ENCODE measurements at regions not wholly inside any gene's neighbourhood (a gene's known extent, or its start where the extent isn't known, plus 50 kb on each side); places are given as distances from the start of the nearest gene placed in this dataset.

- no peaks in the 10 kb centered on the region for H3K27me3 ChIP-seq (ENCODE audit: insufficient read depth, low read length)
- ChIA-PET RAD21 (ENCODE audit: low non-redundant PET in 1 of 2, low total read pairs in 2 of 2, uncharacterized antibody in 2 of 2, unreplicated experiment in 2 of 2) (no interaction called here), POLR2A (no interaction called here), CTCF (no interaction called here)
- H3K4me2 ChIP-seq (ENCODE audit: low read length), result no peak overlapping the region
- H3K79me2 ChIP-seq (ENCODE audit: insufficient read depth, low read length), result no peaks in the 10 kb centered on the region
- H3K36me3 ChIP-seq (ENCODE audit: control insufficient read depth in 1 of 2, insufficient read depth in 2 of 2, low read length in 2 of 2), result no peaks in the 10 kb centered on the region
- DNase-seq (ENCODE audit: low read depth, low spot score) (no peak), ATAC-seq (no peak)
- H3K4me1 ChIP-seq (ENCODE audit: control insufficient read depth in 1 of 2, insufficient read depth in 2 of 2, low read length in 2 of 2), result no peaks in the 10 kb centered on the region
- no peaks in the 10 kb centered on the region for H4K20me1 ChIP-seq (ENCODE audit: insufficient read depth)
- no peak overlapping the region for H2AFZ ChIP-seq (ENCODE audit: low read depth, low read length, poor library complexity, severe bottlenecking)
- no peak overlapping the region for H3K4me3 ChIP-seq (replicated peaks in 1 of 2; ENCODE audit: low read depth in 1 of 2, low read length in 2 of 2)
- no TSS peak for BruUV-seq (replicated peaks)
- peaks cover 4 to 8% of the 10 kb centered on the region in 2 experiments; a peak in 1 of 4 replicates for H3K9me3 ChIP-seq (ENCODE audit: control insufficient read depth in 1 of 2, insufficient read depth in 1 of 2, low read depth in 1 of 2, low read length in 2 of 2)
- intact Hi-C loops (cut with micrococcal nuclease), result no loop called here
- H3K9me2 ChIP-seq (ENCODE audit: insufficient read depth), result no peaks in the 10 kb centered on the region
- no peak overlapping the region for H3K9ac ChIP-seq (ENCODE audit: low read length)
- no peak for TF ChIP-seq SIN3A (IDR thresholded peaks at IDR 0.05; ENCODE audit: low read depth)
- TF ChIP-seq CEBPB (IDR thresholded peaks at IDR 0.05; ENCODE audit: low read depth), result no peak
- TF ChIP-seq POLR2A (IDR thresholded peaks at IDR 0.05; ENCODE audit: borderline replicate concordance, extremely low read depth, insufficient read depth, insufficient read length), result no peak
- TF ChIP-seq RAD21 (IDR thresholded peaks at IDR 0.05; ENCODE audit: low read depth), result no peak
- TF ChIP-seq, protein P1, sequence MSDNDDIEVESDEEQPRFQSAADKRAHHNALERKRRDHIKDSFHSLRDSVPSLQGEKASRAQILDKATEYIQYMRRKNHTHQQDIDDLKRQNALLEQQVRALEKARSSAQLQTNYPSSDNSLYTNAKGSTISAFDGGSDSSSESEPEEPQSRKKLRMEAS (IDR thresholded peaks at IDR 0.05), result no peak
- TF ChIP-seq CBX3 (IDR thresholded peaks at IDR 0.05; ENCODE audit: low read depth), result no peak
- TF ChIP-seq ELF1 (IDR thresholded peaks at IDR 0.05; ENCODE audit: borderline replicate concordance, low read depth), result no peak
- no peak for TF ChIP-seq POLR2AphosphoS5 (IDR thresholded peaks at IDR 0.05; ENCODE audit: low read depth, low read length)
- TF ChIP-seq, protein P2, sequence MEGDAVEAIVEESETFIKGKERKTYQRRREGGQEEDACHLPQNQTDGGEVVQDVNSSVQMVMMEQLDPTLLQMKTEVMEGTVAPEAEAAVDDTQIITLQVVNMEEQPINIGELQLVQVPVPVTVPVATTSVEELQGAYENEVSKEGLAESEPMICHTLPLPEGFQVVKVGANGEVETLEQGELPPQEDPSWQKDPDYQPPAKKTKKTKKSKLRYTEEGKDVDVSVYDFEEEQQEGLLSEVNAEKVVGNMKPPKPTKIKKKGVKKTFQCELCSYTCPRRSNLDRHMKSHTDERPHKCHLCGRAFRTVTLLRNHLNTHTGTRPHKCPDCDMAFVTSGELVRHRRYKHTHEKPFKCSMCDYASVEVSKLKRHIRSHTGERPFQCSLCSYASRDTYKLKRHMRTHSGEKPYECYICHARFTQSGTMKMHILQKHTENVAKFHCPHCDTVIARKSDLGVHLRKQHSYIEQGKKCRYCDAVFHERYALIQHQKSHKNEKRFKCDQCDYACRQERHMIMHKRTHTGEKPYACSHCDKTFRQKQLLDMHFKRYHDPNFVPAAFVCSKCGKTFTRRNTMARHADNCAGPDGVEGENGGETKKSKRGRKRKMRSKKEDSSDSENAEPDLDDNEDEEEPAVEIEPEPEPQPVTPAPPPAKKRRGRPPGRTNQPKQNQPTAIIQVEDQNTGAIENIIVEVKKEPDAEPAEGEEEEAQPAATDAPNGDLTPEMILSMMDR (IDR thresholded peaks at IDR 0.05 in 2 of 3, conservative IDR thresholded peaks at IDR 0.05 in 1 of 3; ENCODE audit: borderline replicate concordance in 1 of 3, insufficient read depth in 1 of 3, low read depth in 2 of 3, low read length in 2 of 3), result no peak
- no peak for TF ChIP-seq TCF7L2 (IDR thresholded peaks at IDR 0.05; ENCODE audit: borderline replicate concordance, extremely low read depth, insufficient read depth, insufficient read length)
- TF ChIP-seq, protein P3, sequence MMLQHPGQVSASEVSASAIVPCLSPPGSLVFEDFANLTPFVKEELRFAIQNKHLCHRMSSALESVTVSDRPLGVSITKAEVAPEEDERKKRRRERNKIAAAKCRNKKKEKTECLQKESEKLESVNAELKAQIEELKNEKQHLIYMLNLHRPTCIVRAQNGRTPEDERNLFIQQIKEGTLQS (IDR thresholded peaks at IDR 0.05), result no peak
- TF ChIP-seq EGR1 (IDR thresholded peaks at IDR 0.05; ENCODE audit: low read depth), result no peak
- TF ChIP-seq, protein P4, sequence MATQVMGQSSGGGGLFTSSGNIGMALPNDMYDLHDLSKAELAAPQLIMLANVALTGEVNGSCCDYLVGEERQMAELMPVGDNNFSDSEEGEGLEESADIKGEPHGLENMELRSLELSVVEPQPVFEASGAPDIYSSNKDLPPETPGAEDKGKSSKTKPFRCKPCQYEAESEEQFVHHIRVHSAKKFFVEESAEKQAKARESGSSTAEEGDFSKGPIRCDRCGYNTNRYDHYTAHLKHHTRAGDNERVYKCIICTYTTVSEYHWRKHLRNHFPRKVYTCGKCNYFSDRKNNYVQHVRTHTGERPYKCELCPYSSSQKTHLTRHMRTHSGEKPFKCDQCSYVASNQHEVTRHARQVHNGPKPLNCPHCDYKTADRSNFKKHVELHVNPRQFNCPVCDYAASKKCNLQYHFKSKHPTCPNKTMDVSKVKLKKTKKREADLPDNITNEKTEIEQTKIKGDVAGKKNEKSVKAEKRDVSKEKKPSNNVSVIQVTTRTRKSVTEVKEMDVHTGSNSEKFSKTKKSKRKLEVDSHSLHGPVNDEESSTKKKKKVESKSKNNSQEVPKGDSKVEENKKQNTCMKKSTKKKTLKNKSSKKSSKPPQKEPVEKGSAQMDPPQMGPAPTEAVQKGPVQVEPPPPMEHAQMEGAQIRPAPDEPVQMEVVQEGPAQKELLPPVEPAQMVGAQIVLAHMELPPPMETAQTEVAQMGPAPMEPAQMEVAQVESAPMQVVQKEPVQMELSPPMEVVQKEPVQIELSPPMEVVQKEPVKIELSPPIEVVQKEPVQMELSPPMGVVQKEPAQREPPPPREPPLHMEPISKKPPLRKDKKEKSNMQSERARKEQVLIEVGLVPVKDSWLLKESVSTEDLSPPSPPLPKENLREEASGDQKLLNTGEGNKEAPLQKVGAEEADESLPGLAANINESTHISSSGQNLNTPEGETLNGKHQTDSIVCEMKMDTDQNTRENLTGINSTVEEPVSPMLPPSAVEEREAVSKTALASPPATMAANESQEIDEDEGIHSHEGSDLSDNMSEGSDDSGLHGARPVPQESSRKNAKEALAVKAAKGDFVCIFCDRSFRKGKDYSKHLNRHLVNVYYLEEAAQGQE (IDR thresholded peaks at IDR 0.05; ENCODE audit: low read depth), result no peak
- H3K27ac ChIP-seq (ENCODE audit: low read depth, low read length), result no peak overlapping the region
Observed at GRCh38 chr2:172677363-172677762, 58.3 kb upstream of the RAPGEF4 start.

Data from HCT116 (cell line).